ENCODE measurements at regions not wholly inside any gene's neighbourhood (a gene's known extent, or its start where the extent isn't known, plus 50 kb on each side); places are given as distances from the start of the nearest gene placed in this dataset.

DNA sequence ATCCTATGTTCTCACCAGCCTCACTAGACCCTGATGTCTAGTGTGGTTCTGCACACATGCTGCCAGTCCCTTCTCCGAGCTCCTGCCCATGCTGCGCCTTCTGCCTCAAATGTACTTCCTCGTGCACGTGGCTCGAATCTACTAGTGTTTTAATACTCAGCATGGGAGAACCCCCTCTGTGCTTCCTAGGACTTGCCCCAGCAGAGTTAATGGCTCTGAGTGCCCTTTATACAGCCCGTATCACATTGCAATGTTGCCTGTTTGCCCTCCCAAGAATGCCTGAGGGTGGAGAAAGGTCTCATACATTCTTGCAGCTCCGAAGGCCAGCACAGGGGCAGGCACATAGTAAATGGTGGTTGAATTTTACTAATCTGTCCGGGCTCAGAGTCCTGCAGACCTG is 190.8 kb upstream of the NLRP1 start:
- DNase-seq (ENCODE audit: low read depth, low spot score), result no peak

GRCh38 chr17:5780476-5780875 is 196.2 kb upstream of the NLRP1 start:
- Histone ChIP-seq H3K9ac (ENCODE audit: insufficient read length) (no peak overlapping the region), H3K36me3 (ENCODE audit: insufficient read depth, low read length) (no peaks in the 10 kb centered on the region), H3K9me3 (ENCODE audit: low read depth, low read length) (no peaks in the 10 kb centered on the region), H3K27ac (no peak overlapping the region), H3K4me3 (no peak overlapping the region)
- no peak for TF ChIP-seq FOXP2 (optimal IDR thresholded peaks at IDR 0.05; ENCODE audit: control extremely low read depth, extremely low read length, insufficient read depth)
- DNase-seq (ENCODE audit: low read depth, low spot score), result no peak

More for the DNA sequence above, 190.8 kb upstream of the NLRP1 start:
- H3K36me3 ChIP-seq (ENCODE audit: insufficient read depth, low read length), result no peaks in the 10 kb centered on the region
- H3K9ac ChIP-seq (ENCODE audit: insufficient read length), result no peak overlapping the region
- H3K4me3 ChIP-seq, result no peak overlapping the region
- H3K27ac ChIP-seq, result no peak overlapping the region
- no peaks in the 10 kb centered on the region for H3K9me3 ChIP-seq (ENCODE audit: low read depth, low read length)
- TF ChIP-seq EZH2 (IDR thresholded peaks at IDR 0.05), result no peak
- no peak for TF ChIP-seq FOXP2 (optimal IDR thresholded peaks at IDR 0.05; ENCODE audit: control extremely low read depth, extremely low read length, insufficient read depth)
- no peak for TF ChIP-seq POLR2AphosphoS5 (IDR thresholded peaks at IDR 0.05; ENCODE audit: borderline replicate concordance, low read depth, low read length)

DNA sequence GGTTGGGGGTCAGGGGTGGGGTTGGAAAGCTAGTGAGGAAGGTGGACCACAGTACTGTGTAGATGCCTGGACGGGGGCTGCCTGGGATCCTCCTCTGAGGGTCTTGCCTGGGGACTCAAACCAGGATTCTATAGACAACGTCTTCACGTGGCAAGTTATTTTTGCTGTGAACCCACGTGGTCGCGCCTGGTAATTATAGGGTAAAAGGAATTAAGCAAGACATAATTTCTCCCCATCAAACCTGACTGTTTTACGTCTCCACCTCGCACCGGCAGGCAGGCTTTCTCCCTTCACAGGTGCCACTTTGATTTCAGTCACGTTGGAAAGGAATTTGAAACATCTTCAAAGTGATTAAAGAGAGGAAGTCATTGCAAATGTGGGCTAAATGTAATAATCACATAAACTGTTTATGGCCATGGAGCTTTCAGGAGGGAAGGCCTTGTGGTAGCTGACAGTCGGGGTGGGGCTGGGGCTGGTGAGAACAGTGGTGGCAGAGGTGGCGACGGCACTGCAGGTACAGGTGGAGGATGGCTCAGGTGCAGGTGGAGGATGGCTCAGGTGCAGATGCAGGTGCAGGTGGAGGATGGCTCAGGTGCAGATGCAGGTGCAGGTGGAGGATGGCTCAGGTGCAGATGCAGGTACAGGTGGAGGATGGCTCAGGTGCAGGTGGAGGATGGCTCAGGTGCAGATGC is 197.1 kb upstream of the NLRP1 start:
- H3K9me3 ChIP-seq (ENCODE audit: low read depth, low read length), result no peaks in the 10 kb centered on the region
- no peak overlapping the region for H3K9ac ChIP-seq (ENCODE audit: insufficient read length)
- H3K36me3 ChIP-seq (ENCODE audit: insufficient read depth, low read length), result no peaks in the 10 kb centered on the region
- no peak overlapping the region for H3K4me3 ChIP-seq
- TF ChIP-seq EZH2 (IDR thresholded peaks at IDR 0.05) (no peak), FOXP2 (optimal IDR thresholded peaks at IDR 0.05; ENCODE audit: control extremely low read depth, extremely low read length, insufficient read depth) (no peak), POLR2AphosphoS5 (IDR thresholded peaks at IDR 0.05; ENCODE audit: borderline replicate concordance, low read depth, low read length) (no peak)
- no peak for DNase-seq (ENCODE audit: low read depth, low spot score)
- no peak overlapping the region for H3K27ac ChIP-seq

DNA sequence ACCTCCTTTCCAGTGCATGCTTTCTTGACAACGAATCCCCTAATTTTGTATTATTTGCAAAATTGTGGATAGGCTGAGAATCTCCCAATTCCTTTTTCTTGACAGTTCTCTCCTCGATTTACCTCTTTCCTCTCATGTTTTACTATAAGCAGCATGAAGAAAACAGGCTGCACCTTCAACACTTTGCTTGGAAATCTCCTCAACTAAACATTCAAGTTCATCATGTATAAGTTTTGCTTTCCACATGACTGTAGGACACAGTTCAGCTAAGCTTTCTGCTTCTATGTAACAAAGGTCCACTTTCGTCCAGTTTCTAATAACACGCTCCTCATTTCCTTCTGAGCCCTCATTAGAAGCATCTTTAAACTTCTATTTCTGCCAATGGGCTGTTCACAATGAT is 199.0 kb upstream of the NLRP1 start:
- no peak overlapping the region for H3K9ac ChIP-seq (ENCODE audit: insufficient read length)
- DNase-seq (ENCODE audit: low read depth, low spot score), result no peak
- H3K9me3 ChIP-seq (ENCODE audit: low read depth, low read length), result no peaks in the 10 kb centered on the region
- no peaks in the 10 kb centered on the region for H3K36me3 ChIP-seq (ENCODE audit: insufficient read depth, low read length)
- no peak overlapping the region for H3K27ac ChIP-seq
- H3K4me3 ChIP-seq, result no peak overlapping the region
- no peak for TF ChIP-seq POLR2AphosphoS5 (IDR thresholded peaks at IDR 0.05; ENCODE audit: borderline replicate concordance, low read depth, low read length)

- TF ChIP-seq POLR2AphosphoS5 (IDR thresholded peaks at IDR 0.05; ENCODE audit: borderline replicate concordance, low read depth, low read length), result no peak
- no peak for TF ChIP-seq FOXP2 (optimal IDR thresholded peaks at IDR 0.05; ENCODE audit: control extremely low read depth, extremely low read length, insufficient read depth)
- no peak for TF ChIP-seq EZH2 (IDR thresholded peaks at IDR 0.05)
- no peaks in the 10 kb centered on the region for H3K36me3 ChIP-seq (ENCODE audit: insufficient read depth, low read length)
- H3K9me3 ChIP-seq (ENCODE audit: low read depth, low read length), result no peaks in the 10 kb centered on the region
- no peak overlapping the region for H3K9ac ChIP-seq (ENCODE audit: insufficient read length)
- DNase-seq (ENCODE audit: low read depth, low spot score), result no peak
- no peak overlapping the region for H3K27ac ChIP-seq
- H3K4me3 ChIP-seq, result no peak overlapping the region
Measured at GRCh38 chr17:5783851-5784250, 199.5 kb upstream of the NLRP1 start.

DNA sequence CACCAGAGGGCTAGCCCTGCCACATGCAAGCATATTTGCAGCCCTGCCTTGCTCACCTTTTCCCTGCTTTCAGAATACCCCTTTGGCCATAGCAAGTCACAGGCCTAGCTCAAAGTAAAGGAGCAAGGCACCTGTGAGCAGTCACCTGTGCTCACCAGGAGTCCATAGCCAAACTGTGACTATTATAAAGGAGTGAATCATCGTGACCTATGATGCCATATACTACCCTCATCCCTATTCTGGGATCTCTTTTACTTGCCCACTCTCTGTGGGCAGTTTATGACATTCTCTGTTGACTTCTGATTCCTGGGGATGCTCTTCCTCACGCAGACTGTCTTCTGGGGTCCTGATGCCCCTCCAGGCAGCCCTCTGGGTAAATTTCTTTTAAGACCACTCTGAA is 200.5 kb upstream of the NLRP1 start:
- Histone ChIP-seq H3K4me3 (no peak overlapping the region), H3K9me3 (ENCODE audit: low read depth, low read length) (no peaks in the 10 kb centered on the region), H3K9ac (ENCODE audit: insufficient read length) (no peak overlapping the region), H3K27ac (no peak overlapping the region), H3K36me3 (ENCODE audit: insufficient read depth, low read length) (no peaks in the 10 kb centered on the region)
- TF ChIP-seq EZH2 (IDR thresholded peaks at IDR 0.05) (no peak), FOXP2 (optimal IDR thresholded peaks at IDR 0.05; ENCODE audit: control extremely low read depth, extremely low read length, insufficient read depth) (no peak), POLR2AphosphoS5 (IDR thresholded peaks at IDR 0.05; ENCODE audit: borderline replicate concordance, low read depth, low read length) (no peak)
- DNase-seq (ENCODE audit: low read depth, low spot score), result no peak

- TF ChIP-seq POLR2AphosphoS5 (IDR thresholded peaks at IDR 0.05; ENCODE audit: borderline replicate concordance, low read depth, low read length) (no peak), EZH2 (IDR thresholded peaks at IDR 0.05) (no peak), FOXP2 (optimal IDR thresholded peaks at IDR 0.05; ENCODE audit: control extremely low read depth, extremely low read length, insufficient read depth) (no peak)
- no peak overlapping the region for H3K4me3 ChIP-seq
- DNase-seq (ENCODE audit: low read depth, low spot score), result no peak
- H3K9ac ChIP-seq (ENCODE audit: insufficient read length), result no peak overlapping the region
- H3K9me3 ChIP-seq (ENCODE audit: low read depth, low read length), result no peaks in the 10 kb centered on the region
- no peaks in the 10 kb centered on the region for H3K36me3 ChIP-seq (ENCODE audit: insufficient read depth, low read length)
- no peak overlapping the region for H3K27ac ChIP-seq
Measured at GRCh38 chr17:5785338-5785737, 201.0 kb upstream of the NLRP1 start.

- Histone ChIP-seq H3K9ac (ENCODE audit: insufficient read length) (no peak overlapping the region), H3K36me3 (ENCODE audit: insufficient read depth, low read length) (no peaks in the 10 kb centered on the region), H3K9me3 (ENCODE audit: low read depth, low read length) (no peaks in the 10 kb centered on the region), H3K27ac (no peak overlapping the region), H3K4me3 (no peak overlapping the region)
- DNase-seq (ENCODE audit: low read depth, low spot score), result no peak
- no peak for TF ChIP-seq POLR2AphosphoS5 (IDR thresholded peaks at IDR 0.05; ENCODE audit: borderline replicate concordance, low read depth, low read length)
- no peak for TF ChIP-seq EZH2 (IDR thresholded peaks at IDR 0.05)
- TF ChIP-seq FOXP2 (optimal IDR thresholded peaks at IDR 0.05; ENCODE audit: control extremely low read depth, extremely low read length, insufficient read depth), result no peak
Measured at GRCh38 chr17:5785867-5786509, 201.7 kb upstream of the NLRP1 start.

- H3K4me3 ChIP-seq, result no peak overlapping the region
- DNase-seq (ENCODE audit: low read depth, low spot score), result no peak
- H3K9me3 ChIP-seq (ENCODE audit: low read depth, low read length), result no peaks in the 10 kb centered on the region
Measured at GRCh38 chr17:5786510-5786875, 202.2 kb upstream of the NLRP1 start.

More at GRCh38 chr17:5786510-5786875, 202.2 kb upstream of the NLRP1 start:
- H3K9ac ChIP-seq (ENCODE audit: insufficient read length), result no peak overlapping the region
- H3K27ac ChIP-seq, result no peak overlapping the region
- no peak for TF ChIP-seq POLR2AphosphoS5 (IDR thresholded peaks at IDR 0.05; ENCODE audit: borderline replicate concordance, low read depth, low read length)
- no peak for TF ChIP-seq FOXP2 (optimal IDR thresholded peaks at IDR 0.05; ENCODE audit: control extremely low read depth, extremely low read length, insufficient read depth)
- no peak for TF ChIP-seq EZH2 (IDR thresholded peaks at IDR 0.05)
- no peaks in the 10 kb centered on the region for H3K36me3 ChIP-seq (ENCODE audit: insufficient read depth, low read length)

All from SK-N-MC (cell line).